ENCODE measurements at regions not wholly inside any gene's neighbourhood (a gene's known extent, or its start where the extent isn't known, plus 50 kb on each side); places are given as distances from the start of the nearest gene placed in this dataset.

DNA sequence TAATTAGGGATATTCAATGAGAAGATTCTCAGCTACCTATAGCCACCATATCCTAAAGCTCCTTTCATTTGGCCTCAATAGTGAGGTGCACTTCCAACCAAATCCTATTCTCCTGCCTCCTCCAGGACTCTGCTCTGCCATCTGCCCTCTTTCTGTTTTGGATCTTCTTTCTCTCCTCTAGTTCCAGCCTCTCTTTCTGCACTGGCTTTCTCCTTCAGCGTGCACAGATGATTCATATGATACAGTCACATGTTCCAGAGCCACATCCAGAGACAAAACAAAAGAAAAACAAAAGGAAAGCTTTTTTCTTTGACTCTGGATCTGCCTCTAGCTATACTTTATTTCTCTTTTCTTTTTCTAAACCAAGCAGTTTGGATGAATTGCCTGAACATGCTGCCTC lies 531.9 kb upstream of the MAN1A1 start:
- no peak overlapping the region for H3K27ac ChIP-seq (ENCODE audit: low read depth, low read length)
- 0 out of 2 replicates have a peak overlapping the region, but pooled peaks have one; percentile 11 for H3K4me3 ChIP-seq (ENCODE audit: low read depth, low read length)
- peak overlapping the region; percentile 59 for H2AFZ ChIP-seq (ENCODE audit: low read length, unreplicated experiment)

GRCh38 chr6:119880840-119881239 lies 531.3 kb upstream of the MAN1A1 start:
- H3K27me3 ChIP-seq (ENCODE audit: insufficient read depth, low read length) = no peaks in the 10 kb centered on the region
- peaks cover 8% of the 10 kb centered on the region for H3K4me1 ChIP-seq (ENCODE audit: control insufficient read depth, insufficient read depth, low read length, unreplicated experiment)
- H3K27ac ChIP-seq (ENCODE audit: low read depth, low read length) = no peak overlapping the region
- no peaks in the 10 kb centered on the region; the same call in 1 of the 2 replicates for H3K36me3 ChIP-seq (ENCODE audit: insufficient read depth, low read length)
- H3K4me3 ChIP-seq (ENCODE audit: low read depth, low read length) = no peak overlapping the region
- no peaks in the 10 kb centered on the region for H3K79me2 ChIP-seq (ENCODE audit: control insufficient read depth, insufficient read depth, low read length, unreplicated experiment)
- peak overlapping the region; percentile 51 for H2AFZ ChIP-seq (ENCODE audit: low read length, unreplicated experiment)

More for the DNA sequence above, 531.9 kb upstream of the MAN1A1 start:
- no peaks in the 10 kb centered on the region for H3K79me2 ChIP-seq (ENCODE audit: control insufficient read depth, insufficient read depth, low read length, unreplicated experiment)
- H3K27me3 ChIP-seq (ENCODE audit: insufficient read depth, low read length) = no peaks in the 10 kb centered on the region
- H3K36me3 ChIP-seq (ENCODE audit: insufficient read depth, low read length) = no peaks in the 10 kb centered on the region; the same call in 1 of the 2 replicates
- peaks cover 8% of the 10 kb centered on the region for H3K4me1 ChIP-seq (ENCODE audit: control insufficient read depth, insufficient read depth, low read length, unreplicated experiment)

DNA sequence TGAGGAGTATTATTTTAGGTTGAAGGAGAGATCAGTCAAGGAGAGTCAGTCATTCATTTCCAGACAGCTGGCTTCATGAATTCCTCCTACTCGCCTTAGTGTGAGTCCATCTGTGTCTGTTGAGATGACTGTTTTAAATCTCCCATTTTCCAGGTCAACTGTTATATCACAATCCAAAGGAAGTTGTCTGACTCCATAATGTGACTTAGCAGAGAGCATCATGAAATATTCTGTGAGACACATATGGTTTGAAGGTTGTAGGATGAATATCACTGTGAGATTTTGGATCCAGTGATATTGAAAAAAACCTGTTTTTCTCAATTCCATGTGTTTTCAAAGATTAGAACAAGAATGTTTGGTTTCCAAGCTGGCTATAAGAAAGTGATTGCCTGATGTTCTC lies 530.2 kb upstream of the MAN1A1 start:
- no peak overlapping the region for H2AFZ ChIP-seq (ENCODE audit: low read length, unreplicated experiment)
- H3K36me3 ChIP-seq (ENCODE audit: insufficient read depth, low read length) = no peaks in the 10 kb centered on the region
- no peaks in the 10 kb centered on the region for H3K27me3 ChIP-seq (ENCODE audit: insufficient read depth, low read length)
- no peak overlapping the region for H3K4me3 ChIP-seq (ENCODE audit: low read depth, low read length)
- H3K4me1 ChIP-seq (ENCODE audit: control insufficient read depth, insufficient read depth, low read length, unreplicated experiment) = peaks cover 8% of the 10 kb centered on the region
- H3K27ac ChIP-seq (ENCODE audit: low read depth, low read length) = no peak overlapping the region
- H3K79me2 ChIP-seq (ENCODE audit: control insufficient read depth, insufficient read depth, low read length, unreplicated experiment) = no peaks in the 10 kb centered on the region

DNA sequence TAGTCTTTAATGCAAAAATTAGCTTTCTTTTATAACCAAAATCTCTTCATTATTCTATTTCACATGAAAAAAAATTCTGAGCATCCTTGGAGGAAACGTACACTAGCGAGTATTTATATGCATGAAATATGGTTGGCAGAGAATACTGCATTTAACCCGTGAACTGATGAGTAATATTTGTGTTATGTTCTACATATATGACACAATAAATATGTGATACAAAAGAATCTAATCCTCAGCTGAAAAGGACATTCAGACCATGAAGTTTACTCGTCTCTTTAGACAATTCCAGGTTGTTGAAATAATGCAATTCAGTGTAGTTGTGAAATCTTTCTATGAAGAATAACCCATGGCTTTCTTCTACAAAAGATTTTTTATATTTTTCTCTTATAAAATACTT lies 524.8 kb upstream of the MAN1A1 start:
- no peaks in the 10 kb centered on the region for H3K79me2 ChIP-seq (ENCODE audit: control insufficient read depth, insufficient read depth, low read length, unreplicated experiment)
- H3K27me3 ChIP-seq (ENCODE audit: insufficient read depth, low read length) = no peaks in the 10 kb centered on the region
- no peak overlapping the region for H3K27ac ChIP-seq (ENCODE audit: low read depth, low read length)
- no peaks in the 10 kb centered on the region for H3K36me3 ChIP-seq (ENCODE audit: insufficient read depth, low read length)
- H3K4me1 ChIP-seq (ENCODE audit: control insufficient read depth, insufficient read depth, low read length, unreplicated experiment) = no peaks in the 10 kb centered on the region
- no peak overlapping the region for H2AFZ ChIP-seq (ENCODE audit: low read length, unreplicated experiment)
- no peak overlapping the region for H3K4me3 ChIP-seq (ENCODE audit: low read depth, low read length)

DNA sequence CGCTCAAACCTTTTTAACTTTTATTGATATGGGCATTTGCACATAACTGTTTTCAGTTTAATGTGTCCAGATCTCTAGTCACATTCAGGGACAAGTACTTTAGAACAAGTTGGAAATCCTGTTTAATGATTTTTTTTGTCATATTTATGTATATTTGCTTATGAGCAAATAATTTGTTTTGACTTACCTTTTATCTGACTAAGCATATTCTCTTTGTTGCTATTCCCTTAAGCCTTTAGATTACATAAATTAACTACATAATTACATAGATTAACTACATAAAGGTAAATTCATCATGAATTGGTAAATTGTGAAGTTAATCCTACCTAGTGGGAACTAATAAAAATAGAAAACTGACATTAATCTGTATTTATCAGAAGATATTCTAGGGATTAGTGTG lies 523.5 kb upstream of the MAN1A1 start:
- Histone ChIP-seq H3K79me2 (ENCODE audit: control insufficient read depth, insufficient read depth, low read length, unreplicated experiment) (no peaks in the 10 kb centered on the region), H3K27me3 (ENCODE audit: insufficient read depth, low read length) (0 out of 2 replicates have a peak, but pooled peaks cover 3% of the 10 kb centered on the region), H3K27ac (ENCODE audit: low read depth, low read length) (no peak overlapping the region), H3K36me3 (ENCODE audit: insufficient read depth, low read length) (no peaks in the 10 kb centered on the region), H2AFZ (ENCODE audit: low read length, unreplicated experiment) (no peak overlapping the region), H3K4me1 (ENCODE audit: control insufficient read depth, insufficient read depth, low read length, unreplicated experiment) (no peaks in the 10 kb centered on the region), H3K4me3 (ENCODE audit: low read depth, low read length) (no peak overlapping the region)

- no peak overlapping the region for H3K4me3 ChIP-seq (ENCODE audit: low read depth, low read length)
- H2AFZ ChIP-seq (ENCODE audit: low read length, unreplicated experiment) = peak overlapping the region; percentile 5
- 0 out of 2 replicates have a peak, but pooled peaks cover 3% of the 10 kb centered on the region for H3K27me3 ChIP-seq (ENCODE audit: insufficient read depth, low read length)
- H3K4me1 ChIP-seq (ENCODE audit: control insufficient read depth, insufficient read depth, low read length, unreplicated experiment) = no peaks in the 10 kb centered on the region
- no peak overlapping the region for H3K27ac ChIP-seq (ENCODE audit: low read depth, low read length)
- no peaks in the 10 kb centered on the region for H3K36me3 ChIP-seq (ENCODE audit: insufficient read depth, low read length)
- H3K79me2 ChIP-seq (ENCODE audit: control insufficient read depth, insufficient read depth, low read length, unreplicated experiment) = no peaks in the 10 kb centered on the region
Observed at GRCh38 chr6:119871520-119871919, 522.0 kb upstream of the MAN1A1 start.

GRCh38 chr6:119865466-119866350 lies 516.1 kb upstream of the MAN1A1 start:
- Histone ChIP-seq H3K79me2 (ENCODE audit: control insufficient read depth, insufficient read depth, low read length, unreplicated experiment) (no peaks in the 10 kb centered on the region), H3K4me1 (ENCODE audit: control insufficient read depth, insufficient read depth, low read length, unreplicated experiment) (no peaks in the 10 kb centered on the region), H2AFZ (ENCODE audit: low read length, unreplicated experiment) (no peak overlapping the region), H3K4me3 (ENCODE audit: low read depth, low read length) (no peak overlapping the region), H3K27me3 (ENCODE audit: insufficient read depth, low read length) (0 out of 2 replicates have a peak, but pooled peaks cover 3% of the 10 kb centered on the region), H3K36me3 (ENCODE audit: insufficient read depth, low read length) (no peaks in the 10 kb centered on the region), H3K27ac (ENCODE audit: low read depth, low read length) (no peak overlapping the region)

GRCh38 chr6:119862719-119863118 lies 513.2 kb upstream of the MAN1A1 start:
- no peak overlapping the region for H2AFZ ChIP-seq (ENCODE audit: low read length, unreplicated experiment)
- H3K36me3 ChIP-seq (ENCODE audit: insufficient read depth, low read length) = no peaks in the 10 kb centered on the region
- no peaks in the 10 kb centered on the region for H3K4me1 ChIP-seq (ENCODE audit: control insufficient read depth, insufficient read depth, low read length, unreplicated experiment)
- H3K27ac ChIP-seq (ENCODE audit: low read depth, low read length) = no peak overlapping the region
- no peaks in the 10 kb centered on the region for H3K79me2 ChIP-seq (ENCODE audit: control insufficient read depth, insufficient read depth, low read length, unreplicated experiment)
- H3K4me3 ChIP-seq (ENCODE audit: low read depth, low read length) = no peak overlapping the region
- H3K27me3 ChIP-seq (ENCODE audit: insufficient read depth, low read length) = no peaks in the 10 kb centered on the region

GRCh38 chr6:119858901-119859300 lies 509.3 kb upstream of the MAN1A1 start:
- Histone ChIP-seq H3K4me3 (ENCODE audit: low read depth, low read length) (no peak overlapping the region), H3K27me3 (ENCODE audit: insufficient read depth, low read length) (no peaks in the 10 kb centered on the region), H2AFZ (ENCODE audit: low read length, unreplicated experiment) (no peak overlapping the region), H3K36me3 (ENCODE audit: insufficient read depth, low read length) (no peaks in the 10 kb centered on the region), H3K27ac (ENCODE audit: low read depth, low read length) (no peak overlapping the region), H3K79me2 (ENCODE audit: control insufficient read depth, insufficient read depth, low read length, unreplicated experiment) (no peaks in the 10 kb centered on the region), H3K4me1 (ENCODE audit: control insufficient read depth, insufficient read depth, low read length, unreplicated experiment) (no peaks in the 10 kb centered on the region)

DNA sequence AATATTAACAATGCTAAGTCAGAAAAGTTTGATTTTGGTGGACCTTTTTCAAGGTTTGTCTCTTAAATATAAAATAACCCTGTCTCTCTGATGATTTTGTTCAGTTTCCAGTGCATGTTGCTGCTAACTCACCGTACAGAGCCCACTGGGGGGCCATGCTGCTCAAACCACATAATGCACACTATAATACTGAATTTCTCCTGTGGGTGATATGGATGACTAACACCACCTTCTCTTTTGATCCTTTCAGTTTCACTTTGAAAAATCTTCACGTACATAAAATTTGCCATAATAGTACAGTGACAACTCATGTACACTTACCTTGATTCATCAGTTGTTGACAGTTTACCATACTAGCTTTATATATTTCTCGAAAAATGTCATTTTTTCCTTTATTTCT lies 506.6 kb upstream of the MAN1A1 start:
- H3K4me3 ChIP-seq (ENCODE audit: low read depth, low read length) = peak overlapping the region; percentile 41; the same call in 1 of the 2 replicates
- no peaks in the 10 kb centered on the region for H3K79me2 ChIP-seq (ENCODE audit: control insufficient read depth, insufficient read depth, low read length, unreplicated experiment)

GRCh38 chr6:119848696-119849095 lies 499.1 kb upstream of the MAN1A1 start:
- no peak overlapping the region for H2AFZ ChIP-seq (ENCODE audit: low read length, unreplicated experiment)
- no peaks in the 10 kb centered on the region for H3K79me2 ChIP-seq (ENCODE audit: control insufficient read depth, insufficient read depth, low read length, unreplicated experiment)
- no peaks in the 10 kb centered on the region for H3K4me1 ChIP-seq (ENCODE audit: control insufficient read depth, insufficient read depth, low read length, unreplicated experiment)
- H3K4me3 ChIP-seq (ENCODE audit: low read depth, low read length) = no peak overlapping the region
- H3K27me3 ChIP-seq (ENCODE audit: insufficient read depth, low read length) = no peaks in the 10 kb centered on the region
- no peaks in the 10 kb centered on the region for H3K36me3 ChIP-seq (ENCODE audit: insufficient read depth, low read length)
- H3K27ac ChIP-seq (ENCODE audit: low read depth, low read length) = no peak overlapping the region

More for the DNA sequence above, 506.6 kb upstream of the MAN1A1 start:
- Histone ChIP-seq H2AFZ (ENCODE audit: low read length, unreplicated experiment) (peak overlapping the region; percentile 53), H3K36me3 (ENCODE audit: insufficient read depth, low read length) (no peaks in the 10 kb centered on the region), H3K4me1 (ENCODE audit: control insufficient read depth, insufficient read depth, low read length, unreplicated experiment) (no peaks in the 10 kb centered on the region), H3K27ac (ENCODE audit: low read depth, low read length) (no peak overlapping the region), H3K27me3 (ENCODE audit: insufficient read depth, low read length) (no peaks in the 10 kb centered on the region)
